ENCODE measurements at regions not wholly inside any gene's neighbourhood (a gene's known extent, or its start where the extent isn't known, plus 50 kb on each side); places are given as distances from the start of the nearest gene placed in this dataset.

GRCh38 chr4:1492142-1492457, 85.9 kb upstream of the NKX1-1 start:
- TF ChIP-seq CTCF (IDR thresholded peaks at IDR 0.05) (no peak), EZH2 (IDR thresholded peaks at IDR 0.05; ENCODE audit: borderline replicate concordance, insufficient read depth, low read depth, low read length, poor library complexity, severe bottlenecking) (no peak)
